ENCODE measurements at regions not wholly inside any gene's neighbourhood (a gene's known extent, or its start where the extent isn't known, plus 50 kb on each side); places are given as distances from the start of the nearest gene placed in this dataset.

DNA sequence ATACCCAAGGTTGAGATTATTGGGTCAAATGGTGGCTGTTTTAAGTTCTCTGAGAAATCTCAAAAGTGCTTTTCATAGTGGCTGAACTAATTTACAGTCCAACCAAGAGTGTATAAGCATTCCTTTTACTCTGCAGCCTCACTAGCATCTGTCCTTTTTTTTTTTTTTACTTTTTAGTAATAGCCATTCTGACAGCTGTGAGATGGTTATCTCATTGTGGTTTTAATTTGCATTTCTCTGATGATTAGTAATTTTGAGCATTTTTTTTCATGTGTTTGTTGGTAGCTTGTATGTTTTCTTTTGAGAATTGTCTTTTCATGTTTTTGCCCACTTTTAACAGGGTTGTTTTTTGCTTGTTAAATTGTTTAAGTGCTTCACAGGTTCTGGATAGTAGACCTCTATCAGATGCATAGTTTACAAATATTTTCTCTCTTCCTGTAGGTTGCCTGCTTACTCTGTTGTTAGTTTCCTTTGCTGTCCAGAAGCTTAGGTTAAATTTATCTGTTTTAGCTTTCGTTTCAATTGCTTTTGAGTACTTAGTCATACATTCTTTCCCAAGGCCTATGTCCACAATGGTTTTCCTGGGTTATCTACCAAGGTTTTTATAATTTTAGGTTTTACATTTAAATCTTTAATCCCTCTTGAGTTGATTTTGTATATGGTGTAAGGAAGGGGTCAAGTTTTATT lies 881.3 kb upstream of the SEL1L start:
- no peak overlapping the region for H3K27ac ChIP-seq (ENCODE audit: low read length)
- H3K4me3 ChIP-seq (ENCODE audit: low read depth in 1 of 2, low read length in 2 of 2): no peak overlapping the region
- peaks cover 9 to 14% of the 10 kb centered on the region in 2 donors for H3K9me3 ChIP-seq (ENCODE audit: control insufficient read depth in 1 of 2, low read length in 2 of 2)
- no peaks in the 10 kb centered on the region for H3K4me1 ChIP-seq (ENCODE audit: control insufficient read depth in 1 of 2, insufficient read depth in 2 of 2, low read length in 2 of 2)
- no peaks in the 10 kb centered on the region for H3K27me3 ChIP-seq (ENCODE audit: low read depth, low read length)
- no peaks in the 10 kb centered on the region for H3K36me3 ChIP-seq (ENCODE audit: control insufficient read depth in 1 of 2, insufficient read depth in 2 of 2, low read length in 2 of 2)

DNA sequence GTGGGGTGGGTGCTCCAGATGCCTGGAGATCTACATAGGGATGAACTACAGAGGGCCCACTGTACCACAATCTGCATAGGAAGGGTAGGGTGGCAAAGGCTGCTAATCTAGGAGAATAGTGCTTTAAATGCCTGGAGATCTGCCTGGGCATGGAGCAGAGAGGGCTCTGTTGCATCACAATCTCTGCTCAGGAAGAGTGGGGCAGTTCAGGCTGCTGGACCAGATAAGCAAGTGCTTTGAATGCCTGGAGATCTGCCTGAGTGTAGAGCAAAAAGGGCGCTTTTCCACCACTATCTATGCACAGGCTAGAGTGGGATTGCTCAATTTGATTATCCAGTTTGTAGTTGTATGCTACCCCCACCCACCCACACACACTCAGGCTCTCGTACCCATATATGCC lies 886.3 kb upstream of the SEL1L start:
- Histone ChIP-seq H3K4me3 (ENCODE audit: low read depth in 1 of 2, low read length in 2 of 2) (no peak overlapping the region), H3K27me3 (ENCODE audit: low read depth, low read length) (no peaks in the 10 kb centered on the region), H3K4me1 (ENCODE audit: control insufficient read depth in 1 of 2, insufficient read depth in 2 of 2, low read length in 2 of 2) (no peaks in the 10 kb centered on the region), H3K9me3 (ENCODE audit: control insufficient read depth in 1 of 2, low read length in 2 of 2) (peaks cover 9 to 12% of the 10 kb centered on the region in 2 donors), H3K27ac (ENCODE audit: low read length) (no peak overlapping the region), H3K36me3 (ENCODE audit: control insufficient read depth in 1 of 2, insufficient read depth in 2 of 2, low read length in 2 of 2) (no peaks in the 10 kb centered on the region)

DNA sequence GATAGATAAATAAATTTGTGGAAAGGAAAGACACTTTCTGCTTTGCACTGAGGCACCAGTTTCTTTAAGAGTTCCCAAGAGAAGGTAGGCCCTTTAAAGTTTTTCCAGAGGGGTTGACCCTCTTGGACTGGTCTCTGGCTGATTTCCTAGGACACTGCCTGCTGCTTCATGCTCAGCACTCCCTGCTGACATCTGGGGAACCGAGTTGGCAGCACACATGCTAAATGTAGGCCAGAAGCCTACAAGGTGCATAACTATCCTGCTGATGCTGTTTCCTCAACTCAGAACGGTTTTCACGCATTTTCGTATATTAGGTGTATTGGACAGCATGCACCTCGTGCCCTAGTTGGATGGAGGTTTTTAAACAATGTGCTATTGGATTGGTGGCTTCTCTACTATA lies 887.2 kb upstream of the SEL1L start:
- no peak overlapping the region for H3K4me3 ChIP-seq (ENCODE audit: low read depth in 1 of 2, low read length in 2 of 2)
- no peak overlapping the region for H3K27ac ChIP-seq (ENCODE audit: low read length)
- no peaks in the 10 kb centered on the region for H3K36me3 ChIP-seq (ENCODE audit: control insufficient read depth in 1 of 2, insufficient read depth in 2 of 2, low read length in 2 of 2)
- no peaks in the 10 kb centered on the region for H3K4me1 ChIP-seq (ENCODE audit: control insufficient read depth in 1 of 2, insufficient read depth in 2 of 2, low read length in 2 of 2)
- no peaks in the 10 kb centered on the region for H3K27me3 ChIP-seq (ENCODE audit: low read depth, low read length)
- peaks cover 9 to 12% of the 10 kb centered on the region in 2 donors for H3K9me3 ChIP-seq (ENCODE audit: control insufficient read depth in 1 of 2, low read length in 2 of 2)

DNA sequence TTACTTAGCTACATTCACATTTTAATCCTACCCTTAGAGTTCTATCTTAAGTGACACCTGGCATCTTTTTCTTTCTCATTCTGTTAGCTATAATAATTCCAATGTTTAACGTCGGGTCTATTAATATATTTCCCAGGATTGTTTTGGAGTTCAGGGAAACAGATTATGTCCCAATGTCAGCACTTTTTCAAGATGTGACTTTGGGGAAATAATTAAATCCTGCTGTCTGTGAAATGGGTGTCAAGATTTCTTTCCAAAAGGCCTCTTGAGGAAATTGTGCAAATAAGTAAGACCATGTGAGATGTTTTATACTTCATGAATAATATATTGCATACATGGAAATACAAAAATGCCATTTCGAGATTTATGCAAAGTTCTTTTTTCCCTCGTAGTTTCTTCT lies 887.6 kb upstream of the SEL1L start:
- H3K4me1 ChIP-seq (ENCODE audit: control insufficient read depth in 1 of 2, insufficient read depth in 2 of 2, low read length in 2 of 2): no peaks in the 10 kb centered on the region
- H3K9me3 ChIP-seq (ENCODE audit: control insufficient read depth in 1 of 2, low read length in 2 of 2): peaks cover 9 to 12% of the 10 kb centered on the region in 2 donors
- H3K27me3 ChIP-seq (ENCODE audit: low read depth, low read length): no peaks in the 10 kb centered on the region
- no peaks in the 10 kb centered on the region for H3K36me3 ChIP-seq (ENCODE audit: control insufficient read depth in 1 of 2, insufficient read depth in 2 of 2, low read length in 2 of 2)
- no peak overlapping the region for H3K27ac ChIP-seq (ENCODE audit: low read length)
- H3K4me3 ChIP-seq (ENCODE audit: low read depth in 1 of 2, low read length in 2 of 2): no peak overlapping the region

DNA sequence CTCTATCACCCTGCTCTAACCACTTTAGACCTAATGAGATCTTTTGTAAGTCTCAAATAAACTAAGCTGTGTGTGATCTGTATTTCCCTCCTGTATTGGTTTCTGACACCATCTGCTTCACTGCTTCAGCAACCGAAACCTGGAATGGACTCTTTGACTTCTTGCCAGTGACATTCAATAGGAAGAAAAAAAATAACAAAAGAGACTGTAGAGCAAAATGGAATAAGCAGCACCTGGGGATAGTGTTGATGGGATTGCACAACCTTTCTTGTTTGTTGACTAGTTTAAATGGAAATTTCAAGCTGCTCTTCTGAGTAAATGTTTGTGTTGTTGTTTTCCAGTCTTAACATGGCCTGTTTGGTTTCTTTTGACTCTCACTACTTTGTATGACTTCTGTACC lies 888.6 kb upstream of the SEL1L start:
- Histone ChIP-seq H3K27me3 (ENCODE audit: low read depth, low read length) (no peaks in the 10 kb centered on the region), H3K36me3 (ENCODE audit: control insufficient read depth in 1 of 2, insufficient read depth in 2 of 2, low read length in 2 of 2) (no peaks in the 10 kb centered on the region), H3K4me3 (ENCODE audit: low read depth in 1 of 2, low read length in 2 of 2) (no peak overlapping the region), H3K4me1 (ENCODE audit: control insufficient read depth in 1 of 2, insufficient read depth in 2 of 2, low read length in 2 of 2) (no peaks in the 10 kb centered on the region), H3K27ac (ENCODE audit: low read length) (no peak overlapping the region), H3K9me3 (ENCODE audit: control insufficient read depth in 1 of 2, low read length in 2 of 2) (peaks cover 9 to 12% of the 10 kb centered on the region in 2 donors)

DNA sequence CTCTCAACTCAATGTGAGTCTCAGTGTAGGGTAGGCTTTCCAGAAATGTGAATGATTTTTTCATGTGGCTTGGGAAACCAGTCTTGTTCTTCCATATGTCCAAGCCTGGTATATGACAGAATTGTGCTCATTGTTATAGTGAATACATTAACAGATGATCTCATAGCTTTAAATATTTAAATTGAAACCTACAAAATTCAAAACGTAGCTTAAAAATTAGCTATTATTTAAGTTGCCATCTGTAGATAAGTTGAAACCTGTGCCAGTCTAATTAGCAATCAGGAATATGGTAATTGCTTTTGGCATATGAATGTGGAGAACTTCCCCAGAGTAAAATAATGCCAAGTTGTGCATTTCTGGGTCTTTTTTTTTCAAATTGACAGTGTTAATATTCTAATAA lies 891.6 kb upstream of the SEL1L start:
- no peaks in the 10 kb centered on the region for H3K27me3 ChIP-seq (ENCODE audit: low read depth, low read length)
- H3K36me3 ChIP-seq (ENCODE audit: control insufficient read depth in 1 of 2, insufficient read depth in 2 of 2, low read length in 2 of 2): no peaks in the 10 kb centered on the region
- no peak overlapping the region for H3K27ac ChIP-seq (ENCODE audit: low read length)
- no peaks in the 10 kb centered on the region for H3K4me1 ChIP-seq (ENCODE audit: control insufficient read depth in 1 of 2, insufficient read depth in 2 of 2, low read length in 2 of 2)
- H3K9me3 ChIP-seq (ENCODE audit: control insufficient read depth in 1 of 2, low read length in 2 of 2): no peaks in the 10 kb centered on the region
- no peak overlapping the region for H3K4me3 ChIP-seq (ENCODE audit: low read depth in 1 of 2, low read length in 2 of 2)

DNA sequence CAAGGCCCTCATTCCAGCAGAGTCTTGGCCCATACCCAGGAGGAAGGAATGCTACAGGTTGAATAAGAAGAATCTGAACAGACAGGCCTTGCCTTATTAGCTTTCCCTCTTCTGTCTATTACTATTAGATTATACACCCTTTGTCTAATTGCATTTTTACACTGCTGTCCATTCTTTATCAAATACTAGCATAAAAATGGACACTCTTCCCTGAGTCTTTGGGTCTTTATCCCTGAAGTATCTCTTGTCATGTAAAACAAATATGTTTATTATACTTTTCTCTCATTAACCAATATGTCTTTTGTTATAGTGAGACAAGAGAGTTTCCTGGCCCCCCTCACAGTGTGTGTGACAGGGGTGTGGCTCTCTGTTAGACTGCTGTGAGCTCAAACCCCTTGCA lies 897.4 kb upstream of the SEL1L start:
- H3K4me1 ChIP-seq (ENCODE audit: control insufficient read depth in 1 of 2, insufficient read depth in 2 of 2, low read length in 2 of 2): no peaks in the 10 kb centered on the region
- no peaks in the 10 kb centered on the region for H3K27me3 ChIP-seq (ENCODE audit: low read depth, low read length)

DNA sequence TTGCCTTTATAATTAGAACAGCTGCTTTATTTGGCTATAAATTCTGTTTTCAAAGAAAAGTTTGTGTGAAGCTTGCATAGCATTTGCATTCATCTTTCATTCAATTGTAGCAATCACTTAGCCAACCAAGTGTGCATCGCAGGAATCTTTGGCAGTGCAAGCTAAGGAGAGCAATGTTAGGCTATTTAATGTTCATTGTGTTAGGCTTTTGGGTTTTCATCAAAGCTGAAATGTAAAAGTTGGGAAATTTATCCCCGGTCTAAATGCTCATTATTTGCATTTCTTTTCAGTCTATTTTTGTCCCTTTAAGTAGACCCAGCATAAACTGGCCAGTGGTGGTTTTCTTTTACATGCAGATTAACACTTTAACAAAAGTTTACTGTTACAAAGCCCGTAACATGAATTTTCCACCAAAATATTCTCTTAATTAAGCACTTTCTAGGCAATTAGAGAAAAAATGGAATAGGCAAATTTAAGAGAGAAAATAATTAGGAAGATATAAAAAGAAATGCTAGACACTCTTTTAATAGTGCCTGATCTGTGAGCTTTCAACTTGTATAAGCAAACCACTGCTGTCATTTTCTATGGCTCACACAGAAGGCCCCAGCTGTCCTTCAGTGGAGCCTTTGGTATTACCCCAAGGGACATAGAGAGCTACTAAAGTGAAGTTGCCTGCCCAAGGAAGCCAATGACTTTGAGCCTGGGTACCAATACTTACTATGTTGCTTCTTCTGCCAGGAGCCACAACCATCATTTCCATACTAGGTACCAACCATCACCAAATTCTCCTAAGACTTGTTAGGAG lies 898.9 kb upstream of the SEL1L start:
- Histone ChIP-seq H3K27me3 (ENCODE audit: low read depth, low read length) (no peaks in the 10 kb centered on the region), H3K4me1 (ENCODE audit: control insufficient read depth in 1 of 2, insufficient read depth in 2 of 2, low read length in 2 of 2) (no peaks in the 10 kb centered on the region), H3K9me3 (ENCODE audit: control insufficient read depth in 1 of 2, low read length in 2 of 2) (no peaks in the 10 kb centered on the region), H3K4me3 (ENCODE audit: low read depth in 1 of 2, low read length in 2 of 2) (no peak overlapping the region), H3K36me3 (ENCODE audit: control insufficient read depth in 1 of 2, insufficient read depth in 2 of 2, low read length in 2 of 2) (no peaks in the 10 kb centered on the region), H3K27ac (ENCODE audit: low read length) (no peak overlapping the region)

More for the DNA sequence above, 897.4 kb upstream of the SEL1L start:
- H3K36me3 ChIP-seq (ENCODE audit: control insufficient read depth in 1 of 2, insufficient read depth in 2 of 2, low read length in 2 of 2): no peaks in the 10 kb centered on the region
- H3K4me3 ChIP-seq (ENCODE audit: low read depth in 1 of 2, low read length in 2 of 2): no peak overlapping the region
- H3K27ac ChIP-seq (ENCODE audit: low read length): no peak overlapping the region
- H3K9me3 ChIP-seq (ENCODE audit: control insufficient read depth in 1 of 2, low read length in 2 of 2): no peaks in the 10 kb centered on the region

DNA sequence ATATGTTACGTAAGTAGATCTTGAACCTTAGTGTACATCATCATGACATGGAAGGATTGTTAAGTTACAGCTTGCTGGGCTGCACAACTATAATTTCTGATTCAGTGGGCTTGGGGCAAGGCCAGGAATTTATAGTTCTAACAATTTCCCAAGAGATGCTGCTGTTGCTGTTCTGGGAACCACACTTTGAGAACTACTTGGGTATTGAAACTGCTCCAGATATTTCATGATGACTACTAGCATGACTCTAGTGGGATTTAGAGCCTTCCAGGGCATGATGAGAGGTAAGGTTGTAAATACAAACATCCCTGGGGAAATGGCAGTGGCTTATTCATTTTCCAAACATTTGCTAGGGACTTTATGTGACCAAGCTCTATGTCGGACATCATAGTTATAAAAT lies 904.8 kb upstream of the SEL1L start:
- Histone ChIP-seq H3K27me3 (ENCODE audit: low read depth, low read length) (no peaks in the 10 kb centered on the region), H3K4me1 (ENCODE audit: control insufficient read depth in 1 of 2, insufficient read depth in 2 of 2, low read length in 2 of 2) (no peaks in the 10 kb centered on the region), H3K4me3 (ENCODE audit: low read depth in 1 of 2, low read length in 2 of 2) (no peak overlapping the region), H3K9me3 (ENCODE audit: control insufficient read depth in 1 of 2, low read length in 2 of 2) (no peaks in the 10 kb centered on the region), H3K36me3 (ENCODE audit: control insufficient read depth in 1 of 2, insufficient read depth in 2 of 2, low read length in 2 of 2) (no peaks in the 10 kb centered on the region), H3K27ac (ENCODE audit: low read length) (no peak overlapping the region)

DNA sequence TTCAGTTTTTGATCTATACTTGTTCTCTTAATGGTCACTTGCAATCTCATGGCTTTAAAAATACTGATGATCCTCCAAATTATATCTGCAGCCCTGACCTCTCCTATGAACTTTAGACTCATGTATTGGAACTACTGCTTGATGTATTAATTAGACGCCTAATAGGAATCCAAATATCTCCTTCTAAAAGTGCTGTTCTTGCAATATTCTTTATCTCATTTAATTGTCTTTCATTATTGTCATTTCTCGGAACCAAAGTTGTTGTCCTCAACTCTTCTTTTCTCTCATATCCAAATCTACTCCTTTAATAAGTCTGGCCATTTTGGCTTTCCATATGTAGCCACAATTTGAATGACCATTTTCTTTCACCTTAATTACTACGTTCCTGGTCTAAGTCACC lies 907.6 kb upstream of the SEL1L start:
- no peak overlapping the region for H3K27ac ChIP-seq (ENCODE audit: low read length)
- no peaks in the 10 kb centered on the region for H3K4me1 ChIP-seq (ENCODE audit: control insufficient read depth in 1 of 2, insufficient read depth in 2 of 2, low read length in 2 of 2)
- no peaks in the 10 kb centered on the region for H3K36me3 ChIP-seq (ENCODE audit: control insufficient read depth in 1 of 2, insufficient read depth in 2 of 2, low read length in 2 of 2)
- H3K27me3 ChIP-seq (ENCODE audit: low read depth, low read length): no peaks in the 10 kb centered on the region
- H3K9me3 ChIP-seq (ENCODE audit: control insufficient read depth in 1 of 2, low read length in 2 of 2): no peaks in the 10 kb centered on the region
- H3K4me3 ChIP-seq (ENCODE audit: low read depth in 1 of 2, low read length in 2 of 2): no peak overlapping the region

DNA sequence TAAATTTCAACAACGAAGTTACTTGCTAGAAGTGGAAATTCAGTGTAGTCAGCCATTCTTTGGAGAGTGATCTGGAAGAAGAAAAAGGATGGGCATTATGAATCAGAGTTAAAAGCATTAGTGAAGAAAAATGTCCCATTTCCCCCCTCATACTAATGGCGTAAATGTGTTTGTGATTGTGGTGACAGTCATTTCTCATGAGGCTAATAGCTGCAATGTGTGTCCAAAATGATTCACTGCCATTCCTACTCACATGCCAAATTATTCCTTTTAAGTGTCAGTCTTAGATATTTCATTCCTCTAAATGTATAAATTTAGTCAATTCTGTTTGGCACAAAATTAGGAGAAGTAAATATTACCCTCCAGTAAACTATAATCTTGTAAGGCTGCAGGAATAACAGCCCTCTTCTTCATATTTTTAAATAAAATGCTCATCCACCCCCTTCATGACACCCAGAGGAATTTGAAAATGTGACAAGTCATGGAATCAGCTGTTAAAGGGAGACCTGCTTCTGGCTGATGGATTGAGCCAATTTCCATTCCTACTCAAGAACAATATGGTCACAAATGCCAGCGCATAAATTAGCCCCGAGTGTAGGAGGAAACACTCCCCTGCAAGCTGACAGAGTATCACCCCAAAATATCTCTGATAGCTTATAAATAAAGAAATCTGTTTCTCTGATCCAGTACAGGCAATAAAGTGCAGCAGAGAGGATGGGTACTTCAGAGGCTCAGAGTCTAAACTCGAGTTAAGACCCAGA lies 912.3 kb upstream of the SEL1L start:
- H3K27me3 ChIP-seq (ENCODE audit: low read depth, low read length): no peaks in the 10 kb centered on the region
- H3K4me1 ChIP-seq (ENCODE audit: control insufficient read depth in 1 of 2, insufficient read depth in 2 of 2, low read length in 2 of 2): no peaks in the 10 kb centered on the region
- H3K9me3 ChIP-seq (ENCODE audit: control insufficient read depth in 1 of 2, low read length in 2 of 2): no peaks in the 10 kb centered on the region
- no peaks in the 10 kb centered on the region for H3K36me3 ChIP-seq (ENCODE audit: control insufficient read depth in 1 of 2, insufficient read depth in 2 of 2, low read length in 2 of 2)
- H3K27ac ChIP-seq (ENCODE audit: low read length): no peak overlapping the region
- H3K4me3 ChIP-seq (ENCODE audit: low read depth in 1 of 2, low read length in 2 of 2): no peak overlapping the region
